ENCODE measurements at regions not wholly inside any gene's neighbourhood (a gene's known extent, or its start where the extent isn't known, plus 50 kb on each side); places are given as distances from the start of the nearest gene placed in this dataset.

- TF ChIP-seq, protein P1, sequence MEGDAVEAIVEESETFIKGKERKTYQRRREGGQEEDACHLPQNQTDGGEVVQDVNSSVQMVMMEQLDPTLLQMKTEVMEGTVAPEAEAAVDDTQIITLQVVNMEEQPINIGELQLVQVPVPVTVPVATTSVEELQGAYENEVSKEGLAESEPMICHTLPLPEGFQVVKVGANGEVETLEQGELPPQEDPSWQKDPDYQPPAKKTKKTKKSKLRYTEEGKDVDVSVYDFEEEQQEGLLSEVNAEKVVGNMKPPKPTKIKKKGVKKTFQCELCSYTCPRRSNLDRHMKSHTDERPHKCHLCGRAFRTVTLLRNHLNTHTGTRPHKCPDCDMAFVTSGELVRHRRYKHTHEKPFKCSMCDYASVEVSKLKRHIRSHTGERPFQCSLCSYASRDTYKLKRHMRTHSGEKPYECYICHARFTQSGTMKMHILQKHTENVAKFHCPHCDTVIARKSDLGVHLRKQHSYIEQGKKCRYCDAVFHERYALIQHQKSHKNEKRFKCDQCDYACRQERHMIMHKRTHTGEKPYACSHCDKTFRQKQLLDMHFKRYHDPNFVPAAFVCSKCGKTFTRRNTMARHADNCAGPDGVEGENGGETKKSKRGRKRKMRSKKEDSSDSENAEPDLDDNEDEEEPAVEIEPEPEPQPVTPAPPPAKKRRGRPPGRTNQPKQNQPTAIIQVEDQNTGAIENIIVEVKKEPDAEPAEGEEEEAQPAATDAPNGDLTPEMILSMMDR (IDR thresholded peaks at IDR 0.05): no peak
- TF ChIP-seq POLR2AphosphoS5 (IDR thresholded peaks at IDR 0.05): no peak
These were observed 495.4 kb downstream of the TRIB2 start for GRCh38 chr2:13212115-13212514.

All from suprapubic skin (tissue), 3 donors.